HG02938 (cell line): ENCODE measurements at regions not wholly inside any gene's neighbourhood (a gene's known extent, or its start where the extent isn't known, plus 50 kb on each side); places are given as distances from the start of the nearest gene placed in this dataset.
"Not testable (repeated sequence)": the region's sequence is repeated elsewhere in the genome, so short reads cannot be mapped to it uniquely, and the experiment has no call there.

Experiments used
- ATAC-seq: cut with Tn5 transposase; IDR thresholded peaks from one replicate; pipeline ENCODE4 v1.9.1; 2021; ENCODE audit warnings: mild to moderate bottlenecking, moderate library complexity; ENCODE audit not compliant: unreplicated experiment

GRCh38 chr2:129801575-129801974 is 177.9 kb upstream of the RAB6C start:
- ATAC-seq, result no peak

- ATAC-seq, result no peak
Observed at GRCh38 chr2:129802290-129802689, 177.2 kb upstream of the RAB6C start.

GRCh38 chr2:129803032-129803431 is 176.4 kb upstream of the RAB6C start:
- ATAC-seq, result no peak

GRCh38 chr2:129803871-129804270 is 175.6 kb upstream of the RAB6C start:
- ATAC-seq, result no peak

GRCh38 chr2:129805899-129806298 is 173.6 kb upstream of the RAB6C start:
- no peak for ATAC-seq

GRCh38 chr2:129806317-129806716 is 173.1 kb upstream of the RAB6C start:
- ATAC-seq, result no peak

GRCh38 chr2:129806990-129807389 is 172.5 kb upstream of the RAB6C start:
- no peak for ATAC-seq

- ATAC-seq, result not testable (repeated sequence)
Observed at GRCh38 chr2:129807642-129808338, 171.7 kb upstream of the RAB6C start.

GRCh38 chr2:129810521-129810920 is 168.9 kb upstream of the RAB6C start:
- no peak for ATAC-seq

- ATAC-seq, result peak; percentile 80
Observed at GRCh38 chr2:129812071-129812470, 167.4 kb upstream of the RAB6C start.

GRCh38 chr2:129812654-129813053 is 166.8 kb upstream of the RAB6C start:
- no peak for ATAC-seq

- ATAC-seq, result no peak
Observed at GRCh38 chr2:129813404-129813803, 166.1 kb upstream of the RAB6C start.

GRCh38 chr2:129816813-129817574 is 162.5 kb upstream of the RAB6C start:
- ATAC-seq, result no peak

- no peak for ATAC-seq
Observed at GRCh38 chr2:129819855-129820254, 159.6 kb upstream of the RAB6C start.

- ATAC-seq, result no peak
Observed at GRCh38 chr2:129820908-129821307, 158.6 kb upstream of the RAB6C start.

GRCh38 chr2:129821445-129821844 is 158.0 kb upstream of the RAB6C start:
- ATAC-seq, result no peak

GRCh38 chr2:129823044-129823443 is 156.4 kb upstream of the RAB6C start:
- ATAC-seq, result no peak

- no peak for ATAC-seq
Observed at GRCh38 chr2:129827311-129828090, 152.0 kb upstream of the RAB6C start.

GRCh38 chr2:129828792-129829191 is 150.7 kb upstream of the RAB6C start:
- no peak for ATAC-seq

GRCh38 chr2:129829588-129829987 is 149.9 kb upstream of the RAB6C start:
- ATAC-seq, result no peak

GRCh38 chr2:129831018-129831417 is 148.4 kb upstream of the RAB6C start:
- ATAC-seq, result no peak

GRCh38 chr2:129833465-129833864 is 146.0 kb upstream of the RAB6C start:
- not testable (repeated sequence) for ATAC-seq
